PFSK-1 (cell line): ENCODE measurements at regions not wholly inside any gene's neighbourhood (a gene's known extent, or its start where the extent isn't known, plus 50 kb on each side); places are given as distances from the start of the nearest gene placed in this dataset.

ENCODE experiments used
- FOXP2 ChIP-seq: optimal IDR thresholded peaks from 2 replicates; pipeline ENCODE3; 2011; ENCODE audit warnings: borderline replicate concordance, control low read depth, inconsistent platforms; ENCODE audit not compliant: insufficient read depth; ENCODE audit errors: extremely low read length, extremely low read depth
- POLR2AphosphoS5 ChIP-seq: IDR thresholded peaks from 2 replicates; pipeline ENCODE4 v1.6.1; 2012; ENCODE audit warnings: low read depth, mild to moderate bottlenecking, control low read depth, low read length, moderate library complexity
- SIN3A ChIP-seq: IDR thresholded peaks from 2 replicates; pipeline ENCODE4 v1.6.1; 2012; ENCODE audit warnings: mild to moderate bottlenecking, low read length, moderate library complexity, borderline replicate concordance; ENCODE audit not compliant: insufficient read depth
- TAF1 ChIP-seq: IDR thresholded peaks from 2 replicates; pipeline ENCODE4 v1.6.1; 2012; ENCODE audit warnings: low read length, control low read depth, borderline replicate concordance; ENCODE audit not compliant: insufficient read depth
- TF ChIP-seq, protein P1 (sequence below), 2 experiments: IDR thresholded peaks; 2 replicates each; pipeline versions ENCODE4 v1.6.1 to v1.8.0; 2011 to 2012; ENCODE audit warnings: low read depth in 2 of 2, low read length in 2 of 2, control low read depth in 1 of 2, inconsistent platforms in 1 of 2, mild to moderate bottlenecking in 1 of 2, moderate library complexity in 1 of 2; ENCODE audit not compliant: insufficient read depth in 1 of 2

GRCh38 chr6:101178748-101179147, 214.8 kb upstream of the GRIK2 start:
- TF ChIP-seq TAF1 (no peak), SIN3A (no peak), FOXP2 (no peak)
- TF ChIP-seq, protein P1, sequence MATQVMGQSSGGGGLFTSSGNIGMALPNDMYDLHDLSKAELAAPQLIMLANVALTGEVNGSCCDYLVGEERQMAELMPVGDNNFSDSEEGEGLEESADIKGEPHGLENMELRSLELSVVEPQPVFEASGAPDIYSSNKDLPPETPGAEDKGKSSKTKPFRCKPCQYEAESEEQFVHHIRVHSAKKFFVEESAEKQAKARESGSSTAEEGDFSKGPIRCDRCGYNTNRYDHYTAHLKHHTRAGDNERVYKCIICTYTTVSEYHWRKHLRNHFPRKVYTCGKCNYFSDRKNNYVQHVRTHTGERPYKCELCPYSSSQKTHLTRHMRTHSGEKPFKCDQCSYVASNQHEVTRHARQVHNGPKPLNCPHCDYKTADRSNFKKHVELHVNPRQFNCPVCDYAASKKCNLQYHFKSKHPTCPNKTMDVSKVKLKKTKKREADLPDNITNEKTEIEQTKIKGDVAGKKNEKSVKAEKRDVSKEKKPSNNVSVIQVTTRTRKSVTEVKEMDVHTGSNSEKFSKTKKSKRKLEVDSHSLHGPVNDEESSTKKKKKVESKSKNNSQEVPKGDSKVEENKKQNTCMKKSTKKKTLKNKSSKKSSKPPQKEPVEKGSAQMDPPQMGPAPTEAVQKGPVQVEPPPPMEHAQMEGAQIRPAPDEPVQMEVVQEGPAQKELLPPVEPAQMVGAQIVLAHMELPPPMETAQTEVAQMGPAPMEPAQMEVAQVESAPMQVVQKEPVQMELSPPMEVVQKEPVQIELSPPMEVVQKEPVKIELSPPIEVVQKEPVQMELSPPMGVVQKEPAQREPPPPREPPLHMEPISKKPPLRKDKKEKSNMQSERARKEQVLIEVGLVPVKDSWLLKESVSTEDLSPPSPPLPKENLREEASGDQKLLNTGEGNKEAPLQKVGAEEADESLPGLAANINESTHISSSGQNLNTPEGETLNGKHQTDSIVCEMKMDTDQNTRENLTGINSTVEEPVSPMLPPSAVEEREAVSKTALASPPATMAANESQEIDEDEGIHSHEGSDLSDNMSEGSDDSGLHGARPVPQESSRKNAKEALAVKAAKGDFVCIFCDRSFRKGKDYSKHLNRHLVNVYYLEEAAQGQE (IDR thresholded peaks at IDR 0.05; ENCODE audit: insufficient read depth in 1 of 2, low read depth in 2 of 2, low read length in 2 of 2): no peak

- TF ChIP-seq POLR2AphosphoS5 (no peak), TAF1 (no peak), FOXP2 (no peak), SIN3A (no peak)
- TF ChIP-seq, protein P1 (IDR thresholded peaks at IDR 0.05; ENCODE audit: insufficient read depth in 1 of 2, low read depth in 2 of 2, low read length in 2 of 2): no peak
Observed at GRCh38 chr6:101181006-101181405, 212.5 kb upstream of the GRIK2 start.

DNA sequence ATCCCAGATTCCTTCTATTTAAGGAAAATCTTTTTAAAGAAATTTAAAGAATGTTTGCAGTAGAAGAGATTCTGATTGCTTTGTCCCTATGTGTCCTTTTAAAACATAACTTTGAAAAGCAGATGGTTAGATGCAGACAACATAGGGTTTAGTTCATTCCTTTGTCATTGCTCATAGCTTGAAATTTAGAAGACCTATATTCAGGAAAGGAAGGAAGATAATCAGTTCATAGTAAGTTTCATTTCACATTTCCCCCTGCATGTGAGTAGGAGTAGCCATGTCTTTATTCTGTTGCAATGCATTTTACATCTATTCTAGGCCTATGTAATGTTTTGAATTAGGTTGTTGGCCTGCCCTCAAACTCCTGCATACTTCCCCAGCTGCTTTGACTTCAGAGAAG, 197.9 kb upstream of the GRIK2 start:
- TF ChIP-seq, protein P1 (IDR thresholded peaks at IDR 0.05; ENCODE audit: insufficient read depth in 1 of 2, low read depth in 2 of 2, low read length in 2 of 2): no peak
- no peak for TF ChIP-seq FOXP2
- TF ChIP-seq TAF1: no peak
- no peak for TF ChIP-seq SIN3A
- no peak for TF ChIP-seq POLR2AphosphoS5

GRCh38 chr6:101199441-101199840, 194.1 kb upstream of the GRIK2 start:
- no peak for TF ChIP-seq POLR2AphosphoS5
- no peak for TF ChIP-seq FOXP2
- no peak for TF ChIP-seq TAF1
- TF ChIP-seq, protein P1 (IDR thresholded peaks at IDR 0.05; ENCODE audit: insufficient read depth in 1 of 2, low read depth in 2 of 2, low read length in 2 of 2): no peak
- TF ChIP-seq SIN3A: no peak

GRCh38 chr6:101202867-101203374, 190.6 kb upstream of the GRIK2 start:
- TF ChIP-seq, protein P1 (IDR thresholded peaks at IDR 0.05; ENCODE audit: insufficient read depth in 1 of 2, low read depth in 2 of 2, low read length in 2 of 2): no peak
